ENCODE measurements at regions not wholly inside any gene's neighbourhood (a gene's known extent, or its start where the extent isn't known, plus 50 kb on each side); places are given as distances from the start of the nearest gene placed in this dataset.

- DNase-seq (ENCODE audit: low read depth, low spot score), result no peak
Observed at GRCh38 chr10:21264271-21264670, 261.2 kb downstream of the SKIDA1 start.

- DNase-seq (ENCODE audit: low read depth, low spot score), result no peak
Observed at GRCh38 chr10:21263839-21264238, 261.6 kb downstream of the SKIDA1 start.

GRCh38 chr10:21263263-21263803 is 262.1 kb downstream of the SKIDA1 start:
- DNase-seq (ENCODE audit: low read depth, low spot score), result no peak

GRCh38 chr10:21261842-21262294 is 263.6 kb downstream of the SKIDA1 start:
- peak; percentile 34 for DNase-seq (ENCODE audit: low read depth, low spot score)

- peak; percentile 61 for DNase-seq (ENCODE audit: low read depth, low spot score)
Observed at GRCh38 chr10:21260506-21261149, 264.9 kb downstream of the SKIDA1 start.

GRCh38 chr10:21260066-21260465 is 265.4 kb downstream of the SKIDA1 start:
- DNase-seq (ENCODE audit: low read depth, low spot score), result no peak

- no peak for DNase-seq (ENCODE audit: low read depth, low spot score)
Observed at GRCh38 chr10:21257919-21258318, 267.6 kb downstream of the SKIDA1 start.

- no peak for DNase-seq (ENCODE audit: low read depth, low spot score)
Observed at GRCh38 chr10:21257191-21257590, 268.3 kb downstream of the SKIDA1 start.

GRCh38 chr10:21249435-21249834 is 276.0 kb downstream of the SKIDA1 start:
- DNase-seq (ENCODE audit: low read depth, low spot score), result no peak

- no peak for DNase-seq (ENCODE audit: low read depth, low spot score)
Observed at GRCh38 chr10:21247592-21247991, 277.9 kb downstream of the SKIDA1 start.

- no peak for DNase-seq (ENCODE audit: low read depth, low spot score)
Observed at GRCh38 chr10:21246178-21246577, 279.3 kb downstream of the SKIDA1 start.

GRCh38 chr10:21243748-21244257 is 281.7 kb downstream of the SKIDA1 start:
- DNase-seq (ENCODE audit: low read depth, low spot score), result no peak

- no peak for DNase-seq (ENCODE audit: low read depth, low spot score)
Observed at GRCh38 chr10:21242915-21243314, 282.6 kb downstream of the SKIDA1 start.

- DNase-seq (ENCODE audit: low read depth, low spot score), result no peak
Observed at GRCh38 chr10:21238717-21239116, 286.8 kb downstream of the SKIDA1 start.

- no peak for DNase-seq (ENCODE audit: low read depth, low spot score)
Observed at GRCh38 chr10:21238044-21238443, 287.4 kb downstream of the SKIDA1 start.

- DNase-seq (ENCODE audit: low read depth, low spot score), result no peak
Observed at GRCh38 chr10:21234761-21235160, 290.7 kb downstream of the SKIDA1 start.

GRCh38 chr10:21230219-21230618 is 295.3 kb downstream of the SKIDA1 start:
- DNase-seq (ENCODE audit: low read depth, low spot score), result no peak

- DNase-seq (ENCODE audit: low read depth, low spot score), result no peak
Observed at GRCh38 chr10:21217748-21218367, 307.6 kb downstream of the SKIDA1 start.

GRCh38 chr10:21217107-21217506 is 308.4 kb downstream of the SKIDA1 start:
- DNase-seq (ENCODE audit: low read depth, low spot score), result no peak

- no peak for DNase-seq (ENCODE audit: low read depth, low spot score)
Observed at GRCh38 chr10:21214329-21214728, 311.2 kb downstream of the SKIDA1 start.

- no peak for DNase-seq (ENCODE audit: low read depth, low spot score)
Observed at GRCh38 chr10:21213381-21213780, 312.1 kb downstream of the SKIDA1 start.

GRCh38 chr10:21212912-21213311 is 312.6 kb downstream of the SKIDA1 start:
- DNase-seq (ENCODE audit: low read depth, low spot score), result no peak

- no peak for DNase-seq (ENCODE audit: low read depth, low spot score)
Observed at GRCh38 chr10:21212348-21212747, 313.1 kb downstream of the SKIDA1 start.
